Activated T-cell treated with anti-CD3 and anti-CD28 coated beads, Interleukin-2, amount 50 U/mL, for 24 hours (primary cell): ENCODE measurements at regions not wholly inside any gene's neighbourhood (a gene's known extent, or its start where the extent isn't known, plus 50 kb on each side); places are given as distances from the start of the nearest gene placed in this dataset.

ENCODE experiments used
- DNase-seq: peaks from one replicate; pipeline ENCODE4 v3.0.0-alpha.2; 2020
- H3K27ac Mint-ChIP-seq: 2 replicates; pipeline ENCODE4 v1.8.0; 2020; ENCODE audit warnings: mild to moderate bottlenecking, mixed read lengths
- H3K27me3 Mint-ChIP-seq: 2 replicates; pipeline ENCODE4 v1.8.0; 2020; ENCODE audit warnings: mixed read lengths
- H3K36me3 Mint-ChIP-seq: 2 replicates; pipeline ENCODE4 v1.8.0; 2020; ENCODE audit warnings: low read depth, mixed read lengths
- H3K4me1 Mint-ChIP-seq: 2 replicates; pipeline ENCODE4 v1.8.0; 2020; ENCODE audit warnings: low read depth, mixed read lengths
- H3K4me3 Mint-ChIP-seq: 2 replicates; pipeline ENCODE4 v1.8.0; 2020; ENCODE audit warnings: mild to moderate bottlenecking, moderate library complexity, mixed read lengths
- H3K9me3 Mint-ChIP-seq: 2 replicates; pipeline ENCODE4 v1.8.0; 2020; ENCODE audit warnings: mixed read lengths

DNA sequence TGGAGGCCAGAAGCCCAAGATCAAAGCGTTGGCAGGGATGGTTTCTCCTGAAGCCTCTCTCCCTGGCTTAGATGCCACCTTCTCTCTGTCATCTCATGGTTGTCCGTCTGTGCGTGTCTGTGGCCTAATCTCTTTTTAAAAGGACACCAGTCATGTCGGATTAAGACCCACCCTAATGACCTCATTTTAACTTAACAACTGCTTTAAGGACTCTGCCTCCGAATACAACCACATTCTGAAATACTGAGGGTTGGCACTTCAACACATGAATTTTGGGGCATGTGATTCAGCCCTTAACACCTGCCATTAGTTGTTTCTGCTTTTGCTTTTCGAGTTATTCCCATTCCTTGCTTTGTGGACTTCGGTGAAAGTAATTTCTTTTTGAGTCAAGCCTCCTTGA lies 97.8 kb upstream of the SMIM21 start:
- peaks cover 6% of the 10 kb centered on the region for H3K27me3 Mint-ChIP-seq
- no peaks in the 10 kb centered on the region for H3K36me3 Mint-ChIP-seq
- no peaks in the 10 kb centered on the region for H3K4me1 Mint-ChIP-seq
- no peak overlapping the region for H3K4me3 Mint-ChIP-seq
- no peak for DNase-seq
- no peak overlapping the region for H3K27ac Mint-ChIP-seq
- H3K9me3 Mint-ChIP-seq: no peaks in the 10 kb centered on the region

DNA sequence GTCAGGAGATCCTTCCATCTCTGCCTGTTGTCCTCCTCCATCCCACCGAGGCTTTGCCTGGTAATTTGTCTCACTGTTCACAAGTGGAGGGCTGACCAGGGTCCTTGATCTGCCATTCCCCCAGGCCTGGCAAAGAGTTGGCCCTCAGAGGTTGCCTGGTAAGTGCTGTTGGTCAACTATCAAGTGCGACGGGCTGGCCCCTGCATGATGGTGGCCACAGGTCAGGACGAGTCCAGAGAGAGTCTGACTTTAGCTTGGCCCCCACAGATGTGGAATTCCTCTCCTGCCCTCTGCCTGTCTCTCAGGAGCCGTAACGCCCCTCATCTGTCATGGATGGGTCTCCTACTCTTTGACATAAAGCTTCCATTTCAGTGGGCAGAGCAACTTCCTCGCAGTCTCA lies 97.3 kb upstream of the SMIM21 start:
- Mint-ChIP-seq H3K4me1 (no peaks in the 10 kb centered on the region), H3K27ac (no peak overlapping the region), H3K36me3 (no peaks in the 10 kb centered on the region), H3K4me3 (no peak overlapping the region), H3K27me3 (peaks cover 6% of the 10 kb centered on the region), H3K9me3 (no peaks in the 10 kb centered on the region)
- no peak for DNase-seq

DNA sequence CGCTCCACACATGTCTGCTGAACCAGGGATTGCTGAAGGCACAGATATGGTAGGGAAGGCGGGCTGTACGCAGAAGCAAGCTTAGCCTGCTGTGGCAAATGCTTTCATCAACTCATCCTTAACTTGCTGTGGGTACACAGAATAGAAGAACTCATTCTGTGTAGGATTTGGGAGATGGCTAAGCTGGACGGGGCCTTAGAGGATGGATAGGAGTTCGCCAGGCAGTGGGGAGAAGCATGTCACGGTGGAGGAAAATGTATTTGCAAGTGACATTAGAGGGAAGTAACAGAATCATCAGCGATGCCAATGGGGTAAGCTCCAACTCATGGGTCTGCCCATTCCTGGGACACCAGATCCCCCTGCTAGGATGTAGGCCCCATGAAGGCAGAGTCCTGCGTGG lies 96.7 kb upstream of the SMIM21 start:
- Mint-ChIP-seq H3K27me3 (peaks cover 6% of the 10 kb centered on the region), H3K4me1 (no peaks in the 10 kb centered on the region), H3K27ac (no peak overlapping the region)

DNA sequence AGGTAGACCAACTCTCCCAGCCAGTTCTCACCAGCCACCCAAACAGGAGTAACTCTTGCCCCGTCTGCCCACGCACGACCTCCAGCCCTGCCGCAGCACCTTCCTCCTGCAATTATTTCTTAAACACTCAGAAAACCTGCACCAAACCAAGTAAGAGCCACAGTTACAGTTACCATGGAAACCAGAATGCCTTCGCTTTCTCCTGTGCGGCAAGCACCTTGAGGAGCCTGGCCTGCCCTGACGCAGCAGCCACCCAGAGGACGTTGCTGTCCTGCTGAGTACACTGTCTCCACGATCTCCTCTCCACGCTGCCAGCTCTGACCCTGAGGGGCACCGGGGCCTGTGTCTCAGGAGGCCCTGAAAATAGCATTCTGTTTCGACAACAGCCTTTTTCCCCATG lies 94.3 kb upstream of the SMIM21 start:
- H3K4me1 Mint-ChIP-seq: no peaks in the 10 kb centered on the region
- H3K27me3 Mint-ChIP-seq: peaks cover 5% of the 10 kb centered on the region
- no peaks in the 10 kb centered on the region for H3K36me3 Mint-ChIP-seq
- H3K4me3 Mint-ChIP-seq: no peak overlapping the region
- DNase-seq: no peak
- no peaks in the 10 kb centered on the region for H3K9me3 Mint-ChIP-seq
- no peak overlapping the region for H3K27ac Mint-ChIP-seq

More for the DNA sequence above, 96.7 kb upstream of the SMIM21 start:
- Mint-ChIP-seq H3K9me3 (no peaks in the 10 kb centered on the region), H3K36me3 (no peaks in the 10 kb centered on the region), H3K4me3 (no peak overlapping the region)
- no peak for DNase-seq

DNA sequence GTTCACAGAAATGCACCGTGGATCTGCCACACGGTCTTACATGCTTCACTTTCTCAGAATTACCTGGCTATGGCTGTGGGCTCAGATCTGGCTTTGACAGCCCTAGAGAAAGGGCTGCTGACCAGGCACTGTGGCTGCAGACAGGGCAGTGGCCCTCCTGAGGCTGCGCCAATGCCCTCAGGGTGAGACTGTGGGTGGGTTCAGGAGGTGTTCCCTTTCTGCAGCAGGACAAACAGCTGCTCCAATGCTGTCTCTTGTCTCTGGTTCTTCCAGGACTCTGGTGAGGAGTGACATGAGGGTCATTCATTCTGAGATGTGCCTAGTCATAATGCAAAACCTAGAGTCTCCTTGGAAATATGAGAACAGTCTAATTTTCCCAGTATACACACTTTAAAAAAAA lies 90.5 kb upstream of the SMIM21 start:
- H3K9me3 Mint-ChIP-seq: no peaks in the 10 kb centered on the region
- no peaks in the 10 kb centered on the region for H3K36me3 Mint-ChIP-seq
- no peak overlapping the region for H3K27ac Mint-ChIP-seq
- H3K4me1 Mint-ChIP-seq: no peaks in the 10 kb centered on the region
- H3K4me3 Mint-ChIP-seq: no peak overlapping the region
- H3K27me3 Mint-ChIP-seq: peaks cover 10% of the 10 kb centered on the region
- DNase-seq: no peak

DNA sequence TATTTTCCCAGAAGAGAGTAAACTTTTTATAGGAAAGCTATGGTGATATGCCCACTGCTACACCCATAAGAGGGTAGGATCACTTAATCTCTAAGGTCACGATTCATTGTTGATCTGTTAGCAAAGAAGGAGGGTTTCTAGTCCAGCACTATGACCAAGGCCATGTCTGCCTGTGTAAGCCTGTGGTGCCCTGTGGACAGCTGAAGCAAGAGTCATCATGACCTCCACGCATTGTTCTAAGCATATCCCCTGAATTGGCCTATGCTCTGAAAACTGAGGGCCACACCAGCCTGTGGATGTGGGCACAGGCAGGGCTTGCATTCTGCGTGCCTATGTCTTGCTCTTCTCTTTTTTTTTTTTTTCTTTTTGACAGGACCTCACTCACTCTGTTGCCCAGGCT lies 89.8 kb upstream of the SMIM21 start:
- Mint-ChIP-seq H3K27me3 (peaks cover 10% of the 10 kb centered on the region), H3K36me3 (no peaks in the 10 kb centered on the region), H3K4me3 (no peak overlapping the region), H3K4me1 (no peaks in the 10 kb centered on the region), H3K27ac (no peak overlapping the region), H3K9me3 (peaks cover 5% of the 10 kb centered on the region)
- no peak for DNase-seq

DNA sequence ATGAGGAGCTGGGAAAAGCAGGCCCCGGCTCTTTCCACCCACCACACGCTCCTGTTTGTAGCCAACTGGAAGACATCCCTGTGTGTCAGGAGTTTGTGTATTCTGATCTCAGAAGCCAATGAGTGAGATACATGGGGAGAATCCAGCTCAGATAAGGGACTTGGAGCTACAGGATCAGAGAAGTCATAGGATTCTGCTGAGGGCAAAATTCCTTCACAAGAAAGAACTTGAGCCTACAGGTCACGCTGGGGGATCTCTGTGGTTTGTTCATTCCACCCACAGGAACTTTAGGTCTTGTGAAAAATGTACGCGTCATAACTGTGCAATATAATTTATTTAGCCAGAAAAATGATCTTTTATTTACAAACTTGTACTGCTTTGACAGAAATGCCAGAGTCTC lies 80.1 kb upstream of the SMIM21 start:
- H3K36me3 Mint-ChIP-seq: no peaks in the 10 kb centered on the region
- no peak overlapping the region for H3K27ac Mint-ChIP-seq
- DNase-seq: no peak
- peaks cover 42% of the 10 kb centered on the region for H3K27me3 Mint-ChIP-seq
- H3K9me3 Mint-ChIP-seq: peaks cover 12% of the 10 kb centered on the region
- no peak overlapping the region for H3K4me3 Mint-ChIP-seq
- no peaks in the 10 kb centered on the region for H3K4me1 Mint-ChIP-seq

DNA sequence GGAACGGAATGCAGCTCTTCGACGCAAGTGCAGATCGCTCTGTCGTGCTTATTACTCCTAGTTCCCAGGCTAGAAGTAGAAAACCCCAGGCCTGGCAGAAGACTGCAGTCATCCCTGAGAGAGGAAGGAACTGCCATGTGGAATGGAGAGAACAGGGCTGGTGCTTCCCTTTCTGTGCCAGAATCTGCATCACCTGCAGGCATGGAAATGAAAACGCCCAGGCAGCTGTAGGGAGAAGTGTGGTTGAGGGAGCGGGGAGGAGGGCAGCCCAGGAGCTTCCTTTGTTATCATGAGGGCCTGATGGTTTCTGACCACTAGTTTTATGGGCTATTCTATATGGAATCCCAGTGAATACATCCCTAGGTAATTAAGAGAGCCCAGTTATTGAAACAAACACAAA lies 79.4 kb upstream of the SMIM21 start:
- H3K36me3 Mint-ChIP-seq: no peaks in the 10 kb centered on the region
- H3K4me3 Mint-ChIP-seq: no peak overlapping the region
- peaks cover 49% of the 10 kb centered on the region for H3K27me3 Mint-ChIP-seq
- H3K9me3 Mint-ChIP-seq: peaks cover 6% of the 10 kb centered on the region
- H3K27ac Mint-ChIP-seq: no peak overlapping the region
- H3K4me1 Mint-ChIP-seq: no peaks in the 10 kb centered on the region
- DNase-seq: no peak

DNA sequence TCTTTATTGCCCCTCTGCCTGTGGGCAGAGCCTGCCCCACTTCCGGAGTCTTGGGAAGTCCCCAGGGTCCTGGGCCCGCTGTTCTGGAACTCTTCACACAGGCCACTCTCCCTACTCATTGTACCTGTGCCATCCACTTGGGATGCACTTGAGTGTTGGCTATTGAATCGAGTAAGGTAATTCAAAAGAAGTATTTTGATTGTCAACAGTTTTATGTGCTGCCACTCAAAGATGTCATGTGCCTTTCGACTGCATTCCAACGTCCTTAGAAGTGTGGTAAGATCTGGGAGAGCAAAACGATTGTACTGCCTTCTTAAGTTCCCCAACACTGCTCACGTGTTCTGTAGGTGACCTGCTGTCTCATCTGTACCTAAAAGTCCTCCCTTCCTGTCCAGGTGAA lies 77.0 kb upstream of the SMIM21 start:
- no peak for DNase-seq
- no peaks in the 10 kb centered on the region for H3K4me1 Mint-ChIP-seq
- no peak overlapping the region for H3K27ac Mint-ChIP-seq
- no peaks in the 10 kb centered on the region for H3K36me3 Mint-ChIP-seq
- H3K4me3 Mint-ChIP-seq: no peak overlapping the region
- H3K27me3 Mint-ChIP-seq: peaks cover 56% of the 10 kb centered on the region
- H3K9me3 Mint-ChIP-seq: no peaks in the 10 kb centered on the region

DNA sequence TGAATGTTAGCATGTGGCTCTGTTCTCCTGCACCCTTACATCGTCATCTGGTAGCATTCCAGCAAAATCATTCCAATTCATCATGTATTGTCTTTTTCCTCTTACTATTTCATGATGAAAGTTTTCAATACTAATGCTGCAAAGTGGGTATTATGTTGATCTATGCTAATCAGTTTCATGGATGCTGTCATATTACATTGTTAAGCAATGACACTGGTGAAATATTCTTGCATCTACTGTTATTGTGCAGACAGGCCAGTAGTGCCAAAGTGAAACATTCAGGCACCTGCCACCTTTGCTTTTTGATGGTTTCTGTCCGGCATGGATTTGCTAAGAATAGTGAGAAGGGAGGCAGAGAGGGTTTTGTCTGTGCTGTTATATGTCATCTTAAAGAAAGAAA lies 76.1 kb upstream of the SMIM21 start:
- no peak for DNase-seq
- no peak overlapping the region for H3K27ac Mint-ChIP-seq
- H3K27me3 Mint-ChIP-seq: peaks cover 64% of the 10 kb centered on the region
- no peaks in the 10 kb centered on the region for H3K4me1 Mint-ChIP-seq
- H3K9me3 Mint-ChIP-seq: no peaks in the 10 kb centered on the region
- H3K4me3 Mint-ChIP-seq: no peak overlapping the region
- H3K36me3 Mint-ChIP-seq: no peaks in the 10 kb centered on the region

DNA sequence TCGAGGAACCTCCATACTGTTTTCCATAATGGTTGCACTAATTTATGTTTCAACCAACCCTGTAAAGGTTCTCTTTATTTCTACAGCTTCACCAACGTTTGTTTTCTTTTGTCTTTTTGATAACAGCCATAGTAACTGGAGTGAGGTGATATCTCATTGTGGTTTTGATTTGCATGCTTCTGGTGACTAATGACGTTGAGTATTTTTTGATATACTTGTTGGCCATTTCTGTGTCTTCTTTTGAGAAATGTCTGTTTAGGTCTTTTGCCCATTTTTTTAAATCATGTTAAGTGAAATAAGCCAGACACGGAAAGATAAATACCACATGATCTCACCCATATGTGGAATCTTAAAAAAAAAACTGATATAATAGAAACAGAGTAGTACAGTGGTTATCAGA lies 74.8 kb upstream of the SMIM21 start:
- Mint-ChIP-seq H3K9me3 (no peaks in the 10 kb centered on the region), H3K36me3 (no peaks in the 10 kb centered on the region), H3K27ac (no peak overlapping the region), H3K4me3 (no peak overlapping the region), H3K27me3 (peaks cover 73% of the 10 kb centered on the region), H3K4me1 (no peaks in the 10 kb centered on the region)
- no peak for DNase-seq

DNA sequence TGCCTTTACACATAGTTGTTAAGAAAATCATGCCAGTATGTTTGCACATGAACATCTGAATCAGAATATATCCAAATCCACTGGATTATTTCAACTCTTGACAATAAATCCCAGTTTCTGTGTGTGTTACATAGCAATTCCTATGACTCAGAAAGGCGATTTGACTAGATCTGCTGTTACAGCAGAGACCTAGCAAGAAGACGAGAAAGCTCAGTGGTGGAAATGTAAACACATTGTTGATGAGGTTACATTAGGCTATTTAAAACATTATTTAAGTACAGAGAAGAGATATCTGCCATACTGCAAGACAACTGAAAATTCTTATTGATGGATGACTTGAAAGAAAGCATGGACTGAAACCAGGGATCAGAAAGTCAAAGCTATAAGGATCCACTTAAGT lies 73.0 kb upstream of the SMIM21 start:
- Mint-ChIP-seq H3K36me3 (no peaks in the 10 kb centered on the region), H3K9me3 (no peaks in the 10 kb centered on the region), H3K4me1 (no peaks in the 10 kb centered on the region), H3K4me3 (no peak overlapping the region), H3K27me3 (peaks cover 80% of the 10 kb centered on the region), H3K27ac (no peak overlapping the region)
- no peak for DNase-seq

DNA sequence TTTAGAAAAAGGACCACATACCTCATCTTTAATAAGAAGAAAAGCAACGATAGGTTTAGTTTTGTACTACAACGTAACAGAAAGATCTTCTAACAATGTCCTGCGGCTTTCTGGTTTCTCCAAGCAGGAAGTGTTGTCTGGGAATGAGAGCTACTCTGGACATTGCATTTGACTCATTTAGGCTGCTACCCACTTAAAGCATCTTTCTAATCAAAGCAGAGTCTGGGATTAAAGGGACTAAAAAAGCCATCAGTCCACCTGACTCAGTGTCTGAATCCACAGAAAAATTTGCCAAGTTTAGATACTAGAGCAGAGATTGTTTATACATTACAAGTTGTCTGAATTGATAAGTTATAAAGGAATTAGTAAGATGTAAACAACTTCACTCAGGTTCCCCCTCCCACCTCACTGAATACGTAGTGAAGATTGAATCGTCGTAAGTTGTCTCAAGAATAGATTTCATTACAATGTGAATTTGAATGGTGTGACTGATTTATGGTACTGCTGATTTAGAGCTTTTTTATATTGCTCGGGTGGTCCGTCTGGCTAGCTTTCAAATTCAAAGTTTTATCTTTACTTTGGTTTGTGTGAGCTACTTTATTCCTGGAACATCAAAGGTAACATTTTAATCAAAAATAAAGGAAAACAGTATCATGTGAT lies 70.2 kb upstream of the SMIM21 start:
- Mint-ChIP-seq H3K4me1 (no peaks in the 10 kb centered on the region), H3K4me3 (no peak overlapping the region), H3K27me3 (peaks cover 59% of the 10 kb centered on the region), H3K36me3 (no peaks in the 10 kb centered on the region), H3K27ac (no peak overlapping the region), H3K9me3 (no peaks in the 10 kb centered on the region)
- DNase-seq: no peak

DNA sequence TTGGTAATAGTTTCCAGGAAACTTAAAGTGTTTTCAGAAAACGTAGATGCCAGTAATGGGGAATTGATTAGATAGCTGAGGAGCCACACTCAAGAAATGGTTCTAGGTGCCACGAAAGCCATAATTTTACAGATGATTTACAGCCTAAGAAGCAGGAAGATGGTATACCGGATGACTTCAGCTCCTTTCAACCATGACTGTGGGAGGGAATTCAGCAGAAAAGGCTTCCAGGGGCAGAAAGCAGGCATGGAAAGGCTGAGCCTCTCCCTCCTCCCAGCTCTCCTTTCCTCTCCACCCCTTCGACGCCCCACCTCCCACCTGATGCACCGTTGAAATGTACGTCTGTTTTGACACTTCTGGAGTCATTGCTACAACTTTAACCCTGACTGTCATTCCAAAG lies 68.6 kb upstream of the SMIM21 start:
- Mint-ChIP-seq H3K4me1 (no peaks in the 10 kb centered on the region), H3K36me3 (no peaks in the 10 kb centered on the region), H3K4me3 (no peak overlapping the region), H3K9me3 (no peaks in the 10 kb centered on the region), H3K27ac (no peak overlapping the region), H3K27me3 (peaks cover 49% of the 10 kb centered on the region)
- DNase-seq: no peak

DNA sequence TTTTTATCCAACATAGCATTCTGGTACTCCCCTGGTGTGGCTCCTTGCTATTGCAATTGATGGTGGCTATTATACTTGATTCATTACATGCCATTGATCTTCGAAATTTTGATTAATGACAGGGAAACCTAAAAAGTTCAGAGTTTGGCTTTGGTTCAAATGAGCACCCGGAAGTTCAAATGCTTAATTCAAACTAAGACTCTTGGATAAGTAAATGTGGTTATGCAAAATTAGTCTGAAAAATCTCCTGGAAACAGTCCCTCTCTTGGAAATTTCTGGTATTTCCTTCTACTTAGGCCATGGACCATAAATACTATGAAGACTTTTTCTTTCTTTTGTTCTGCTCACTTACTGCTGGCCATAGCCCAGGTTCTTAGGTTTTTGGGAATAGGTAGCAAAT lies 65.3 kb upstream of the SMIM21 start:
- Mint-ChIP-seq H3K27me3 (peaks cover 36% of the 10 kb centered on the region), H3K4me1 (no peaks in the 10 kb centered on the region), H3K4me3 (no peak overlapping the region), H3K36me3 (no peaks in the 10 kb centered on the region), H3K9me3 (no peaks in the 10 kb centered on the region), H3K27ac (no peak overlapping the region)
- no peak for DNase-seq

DNA sequence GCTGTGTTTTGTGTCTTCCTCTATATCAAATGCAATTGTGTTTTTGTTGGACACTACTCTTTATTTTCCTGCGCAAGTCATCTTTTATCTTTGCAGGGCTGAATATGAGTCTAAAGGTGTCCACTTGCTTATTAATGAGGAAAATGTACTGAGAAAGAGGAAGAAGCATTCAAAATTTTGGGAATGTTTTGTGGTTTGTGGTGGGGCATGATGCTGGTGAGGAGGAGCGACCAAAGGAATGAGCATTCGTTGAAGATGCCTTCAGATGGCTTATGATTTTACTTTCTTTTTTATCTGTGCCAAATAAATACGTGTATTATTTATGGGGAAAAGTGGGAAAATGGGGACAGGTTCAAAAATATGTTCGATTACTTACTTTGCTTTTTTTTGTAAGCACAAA lies 63.9 kb upstream of the SMIM21 start:
- H3K4me3 Mint-ChIP-seq: no peak overlapping the region
- H3K36me3 Mint-ChIP-seq: no peaks in the 10 kb centered on the region
- no peak overlapping the region for H3K27ac Mint-ChIP-seq
- no peak for DNase-seq
- H3K27me3 Mint-ChIP-seq: peaks cover 30% of the 10 kb centered on the region
- H3K9me3 Mint-ChIP-seq: no peaks in the 10 kb centered on the region
- H3K4me1 Mint-ChIP-seq: no peaks in the 10 kb centered on the region
